ENCODE measurements at regions not wholly inside any gene's neighbourhood (a gene's known extent, or its start where the extent isn't known, plus 50 kb on each side); places are given as distances from the start of the nearest gene placed in this dataset.
A peak's percentile ranks its signal among the peaks of the same experiment; 100 is the strongest.

DNA sequence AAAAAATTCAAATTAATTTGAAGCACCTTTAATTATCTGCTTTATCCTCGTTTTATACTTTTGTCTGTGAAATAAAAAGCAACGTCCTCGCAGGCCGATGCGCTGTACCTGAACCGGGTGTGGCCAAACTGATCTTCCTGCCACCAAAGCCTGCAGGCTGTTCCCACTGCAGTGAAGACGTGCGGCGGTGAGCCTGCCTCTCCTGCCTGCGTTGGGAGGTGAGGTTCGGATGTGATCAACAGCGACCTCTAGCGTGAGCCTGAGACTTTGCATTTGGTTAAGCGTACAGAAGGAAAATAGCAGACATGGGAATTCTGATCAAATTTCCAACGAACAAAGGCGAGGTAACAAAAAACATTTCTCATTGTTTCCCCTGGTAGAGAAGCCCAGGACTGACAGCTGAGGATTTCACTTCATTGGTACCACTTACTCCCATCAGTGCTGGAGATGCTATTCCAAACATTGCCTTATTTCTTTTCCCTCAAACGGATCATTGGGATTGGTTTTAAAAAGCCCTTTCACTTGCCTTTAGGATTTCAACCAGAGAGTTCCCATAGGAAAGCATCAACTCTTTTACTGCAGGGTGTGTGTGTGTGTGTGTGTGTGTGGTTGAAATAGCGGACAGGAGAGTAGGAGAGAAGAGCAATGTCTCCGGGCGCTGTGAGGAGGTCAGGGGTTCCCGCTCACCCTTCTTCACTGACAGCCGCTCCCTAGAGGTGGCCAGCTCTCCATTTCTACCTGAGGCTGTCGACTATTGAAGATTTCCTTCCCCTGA lies 56.6 kb upstream of the CCN6 start:
- TF ChIP-seq, protein P1, sequence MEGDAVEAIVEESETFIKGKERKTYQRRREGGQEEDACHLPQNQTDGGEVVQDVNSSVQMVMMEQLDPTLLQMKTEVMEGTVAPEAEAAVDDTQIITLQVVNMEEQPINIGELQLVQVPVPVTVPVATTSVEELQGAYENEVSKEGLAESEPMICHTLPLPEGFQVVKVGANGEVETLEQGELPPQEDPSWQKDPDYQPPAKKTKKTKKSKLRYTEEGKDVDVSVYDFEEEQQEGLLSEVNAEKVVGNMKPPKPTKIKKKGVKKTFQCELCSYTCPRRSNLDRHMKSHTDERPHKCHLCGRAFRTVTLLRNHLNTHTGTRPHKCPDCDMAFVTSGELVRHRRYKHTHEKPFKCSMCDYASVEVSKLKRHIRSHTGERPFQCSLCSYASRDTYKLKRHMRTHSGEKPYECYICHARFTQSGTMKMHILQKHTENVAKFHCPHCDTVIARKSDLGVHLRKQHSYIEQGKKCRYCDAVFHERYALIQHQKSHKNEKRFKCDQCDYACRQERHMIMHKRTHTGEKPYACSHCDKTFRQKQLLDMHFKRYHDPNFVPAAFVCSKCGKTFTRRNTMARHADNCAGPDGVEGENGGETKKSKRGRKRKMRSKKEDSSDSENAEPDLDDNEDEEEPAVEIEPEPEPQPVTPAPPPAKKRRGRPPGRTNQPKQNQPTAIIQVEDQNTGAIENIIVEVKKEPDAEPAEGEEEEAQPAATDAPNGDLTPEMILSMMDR (conservative IDR thresholded peaks at IDR 0.05 in 1 of 2, IDR thresholded peaks at IDR 0.05 in 1 of 2; ENCODE audit: extremely low read depth in 1 of 2, insufficient read depth in 1 of 2, low read depth in 1 of 2, low read length in 2 of 2), result peak; percentile 86 to 89
- TF ChIP-seq EZH2 (IDR thresholded peaks at IDR 0.05; ENCODE audit: borderline replicate concordance, low read length), result no peak
